ENCODE measurements at regions not wholly inside any gene's neighbourhood (a gene's known extent, or its start where the extent isn't known, plus 50 kb on each side); places are given as distances from the start of the nearest gene placed in this dataset.

GRCh38 chr4:127203562-127204200 is 429.1 kb upstream of the INTU start:
- Histone ChIP-seq H3K4me1 (ENCODE audit: insufficient read depth, low read length) (peaks cover 12% of the 10 kb centered on the region; the same call in 1 of the 2 replicates), H3K36me3 (ENCODE audit: insufficient read depth, low read length) (no peaks in the 10 kb centered on the region), H3K9me3 (ENCODE audit: control insufficient read depth, insufficient read depth, low read length) (no peaks in the 10 kb centered on the region), H3K9ac (ENCODE audit: low read depth, low read length) (no peak overlapping the region)

DNA sequence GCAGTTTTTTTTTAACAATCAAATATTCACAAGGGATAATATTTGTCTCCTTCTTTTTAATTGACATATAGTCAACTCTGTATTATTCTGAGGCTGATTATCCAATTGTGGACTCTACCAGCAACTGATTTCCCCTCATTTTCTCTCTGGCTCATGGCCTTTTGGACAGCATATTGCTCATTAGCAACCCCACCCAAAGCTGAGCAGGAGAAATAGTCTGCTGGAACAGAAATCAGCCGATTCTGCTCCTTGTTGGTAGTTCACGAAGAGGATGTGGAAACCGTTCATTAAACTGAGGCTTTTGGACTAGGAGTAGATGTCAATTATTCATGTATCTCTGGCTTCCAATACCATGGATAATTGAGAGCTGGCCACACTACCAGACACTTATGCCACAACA is 428.4 kb upstream of the INTU start:
- no peaks in the 10 kb centered on the region for H3K9me3 ChIP-seq (ENCODE audit: control insufficient read depth, insufficient read depth, low read length)
- peaks cover 12% of the 10 kb centered on the region; the same call in 1 of the 2 replicates for H3K4me1 ChIP-seq (ENCODE audit: insufficient read depth, low read length)
- H3K36me3 ChIP-seq (ENCODE audit: insufficient read depth, low read length): no peaks in the 10 kb centered on the region
- H3K9ac ChIP-seq (ENCODE audit: low read depth, low read length): no peak overlapping the region

- Histone ChIP-seq H3K4me1 (ENCODE audit: insufficient read depth, low read length) (no peaks in the 10 kb centered on the region), H3K36me3 (ENCODE audit: insufficient read depth, low read length) (no peaks in the 10 kb centered on the region), H3K9me3 (ENCODE audit: control insufficient read depth, insufficient read depth, low read length) (no peaks in the 10 kb centered on the region), H3K9ac (ENCODE audit: low read depth, low read length) (no peak overlapping the region)
Observed at GRCh38 chr4:127209580-127210095, 423.1 kb upstream of the INTU start.

GRCh38 chr4:127210893-127211649 is 421.7 kb upstream of the INTU start:
- Histone ChIP-seq H3K9me3 (ENCODE audit: control insufficient read depth, insufficient read depth, low read length) (no peaks in the 10 kb centered on the region), H3K4me1 (ENCODE audit: insufficient read depth, low read length) (no peaks in the 10 kb centered on the region), H3K9ac (ENCODE audit: low read depth, low read length) (no peak overlapping the region), H3K36me3 (ENCODE audit: insufficient read depth, low read length) (no peaks in the 10 kb centered on the region)

- H3K4me1 ChIP-seq (ENCODE audit: insufficient read depth, low read length): no peaks in the 10 kb centered on the region
- no peak overlapping the region for H3K9ac ChIP-seq (ENCODE audit: low read depth, low read length)
- no peaks in the 10 kb centered on the region for H3K36me3 ChIP-seq (ENCODE audit: insufficient read depth, low read length)
- no peaks in the 10 kb centered on the region for H3K9me3 ChIP-seq (ENCODE audit: control insufficient read depth, insufficient read depth, low read length)
Observed at GRCh38 chr4:127211650-127212560, 420.9 kb upstream of the INTU start.

- Histone ChIP-seq H3K9me3 (ENCODE audit: control insufficient read depth, insufficient read depth, low read length) (no peaks in the 10 kb centered on the region), H3K36me3 (ENCODE audit: insufficient read depth, low read length) (no peaks in the 10 kb centered on the region), H3K4me1 (ENCODE audit: insufficient read depth, low read length) (no peaks in the 10 kb centered on the region)
Observed at GRCh38 chr4:127212701-127213100, 420.1 kb upstream of the INTU start.

DNA sequence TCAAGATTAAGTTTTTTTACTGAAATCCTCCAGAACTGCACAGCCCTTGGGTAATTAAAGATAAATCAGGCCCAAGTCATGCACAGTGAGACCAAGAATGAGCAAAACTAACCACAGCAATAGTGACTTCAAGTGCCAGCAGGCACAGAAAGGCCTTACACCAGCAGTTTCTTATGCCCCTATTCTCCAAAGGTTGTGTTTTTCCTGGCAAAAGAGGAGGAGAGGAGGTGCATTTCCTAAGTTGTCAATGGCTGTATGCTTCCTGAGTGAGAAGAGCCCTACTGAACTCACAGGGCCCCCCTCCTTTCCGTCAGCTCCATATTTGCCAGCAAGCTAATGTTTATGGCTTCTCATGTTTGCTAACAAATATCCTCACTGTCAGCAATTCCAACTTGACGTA is 418.7 kb upstream of the INTU start:
- no peaks in the 10 kb centered on the region for H3K4me1 ChIP-seq (ENCODE audit: insufficient read depth, low read length)
- no peaks in the 10 kb centered on the region for H3K36me3 ChIP-seq (ENCODE audit: insufficient read depth, low read length)
- no peak overlapping the region for H3K9ac ChIP-seq (ENCODE audit: low read depth, low read length)
- H3K9me3 ChIP-seq (ENCODE audit: control insufficient read depth, insufficient read depth, low read length): no peaks in the 10 kb centered on the region

More at GRCh38 chr4:127212701-127213100, 420.1 kb upstream of the INTU start:
- H3K9ac ChIP-seq (ENCODE audit: low read depth, low read length): no peak overlapping the region

DNA sequence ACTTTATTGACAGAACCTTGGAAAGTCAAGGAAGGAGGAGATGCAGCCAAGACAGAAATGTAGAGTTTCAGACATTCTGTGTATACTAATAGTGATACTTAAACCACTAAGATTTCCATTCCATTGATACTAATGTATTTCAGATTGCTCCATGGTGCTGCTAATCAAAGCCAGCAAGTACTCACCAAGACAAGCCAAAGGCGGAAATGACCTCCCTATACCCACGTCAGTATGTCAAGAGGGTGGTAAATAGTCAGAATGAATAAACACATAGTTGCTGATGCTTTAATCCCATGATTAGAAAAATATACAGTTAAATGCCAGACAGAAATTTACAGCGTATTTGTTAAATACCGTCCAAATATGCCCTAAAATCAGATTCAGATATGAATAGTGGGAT is 417.8 kb upstream of the INTU start:
- no peaks in the 10 kb centered on the region for H3K9me3 ChIP-seq (ENCODE audit: control insufficient read depth, insufficient read depth, low read length)
- no peaks in the 10 kb centered on the region for H3K4me1 ChIP-seq (ENCODE audit: insufficient read depth, low read length)
- H3K36me3 ChIP-seq (ENCODE audit: insufficient read depth, low read length): no peaks in the 10 kb centered on the region
- no peak overlapping the region for H3K9ac ChIP-seq (ENCODE audit: low read depth, low read length)

DNA sequence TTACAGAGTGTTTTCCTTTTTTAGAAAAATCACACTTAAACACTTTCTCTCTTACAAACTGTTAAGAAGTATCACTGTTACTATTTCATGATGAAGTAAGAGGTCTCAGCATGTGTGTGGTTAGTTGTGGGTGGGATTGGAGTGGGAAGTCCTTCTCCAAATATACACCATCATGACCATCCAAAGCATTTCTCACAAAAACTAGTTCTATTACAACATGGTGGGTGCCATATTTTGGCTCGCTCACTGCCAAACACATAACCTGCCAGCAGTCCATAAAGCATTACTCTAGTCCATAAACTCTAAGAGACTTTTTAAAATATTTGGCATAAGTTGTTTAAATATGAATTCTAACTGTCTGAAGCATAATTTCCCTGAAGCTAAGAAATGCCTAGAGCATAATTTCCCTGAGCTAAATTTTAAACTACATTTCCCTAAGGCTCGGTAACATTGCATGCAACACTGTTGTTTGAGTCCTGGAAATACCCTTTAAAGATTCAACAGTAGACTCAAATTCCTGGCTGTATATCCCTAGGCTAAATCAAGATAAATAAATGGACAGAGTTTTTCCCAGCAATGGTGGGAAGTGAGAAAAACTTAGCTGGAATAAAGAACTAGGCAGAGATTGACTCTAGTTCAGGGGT is 415.0 kb upstream of the INTU start:
- Histone ChIP-seq H3K4me1 (ENCODE audit: insufficient read depth, low read length) (no peaks in the 10 kb centered on the region), H3K9me3 (ENCODE audit: control insufficient read depth, insufficient read depth, low read length) (no peaks in the 10 kb centered on the region), H3K36me3 (ENCODE audit: insufficient read depth, low read length) (no peaks in the 10 kb centered on the region), H3K9ac (ENCODE audit: low read depth, low read length) (no peak overlapping the region)

GRCh38 chr4:127219232-127219631 is 413.5 kb upstream of the INTU start:
- Histone ChIP-seq H3K9me3 (ENCODE audit: control insufficient read depth, insufficient read depth, low read length) (no peaks in the 10 kb centered on the region), H3K36me3 (ENCODE audit: insufficient read depth, low read length) (no peaks in the 10 kb centered on the region), H3K4me1 (ENCODE audit: insufficient read depth, low read length) (no peaks in the 10 kb centered on the region), H3K9ac (ENCODE audit: low read depth, low read length) (no peak overlapping the region)

DNA sequence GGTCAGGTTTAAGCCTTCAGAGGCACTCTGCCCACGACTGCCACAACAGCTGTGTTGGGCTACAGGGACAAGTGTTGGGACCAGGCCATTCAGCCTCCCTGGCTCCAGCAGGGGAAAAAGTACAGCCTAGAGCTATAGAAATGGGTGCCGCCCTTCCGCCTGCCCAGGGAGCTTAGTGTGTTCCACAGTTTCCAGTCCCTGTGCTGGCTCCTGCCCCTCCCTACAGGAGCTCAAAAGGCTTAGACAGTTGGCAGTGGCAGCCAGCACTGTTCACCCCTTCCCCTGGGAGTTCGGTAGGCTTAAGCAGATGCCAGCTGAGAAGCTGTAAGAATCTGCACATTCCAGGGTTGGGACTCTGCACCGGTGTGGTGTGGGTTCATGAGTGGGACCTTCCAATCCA is 408.2 kb upstream of the INTU start:
- Histone ChIP-seq H3K36me3 (ENCODE audit: insufficient read depth, low read length) (no peaks in the 10 kb centered on the region), H3K9ac (ENCODE audit: low read depth, low read length) (no peak overlapping the region), H3K9me3 (ENCODE audit: control insufficient read depth, insufficient read depth, low read length) (no peaks in the 10 kb centered on the region), H3K4me1 (ENCODE audit: insufficient read depth, low read length) (no peaks in the 10 kb centered on the region)

DNA sequence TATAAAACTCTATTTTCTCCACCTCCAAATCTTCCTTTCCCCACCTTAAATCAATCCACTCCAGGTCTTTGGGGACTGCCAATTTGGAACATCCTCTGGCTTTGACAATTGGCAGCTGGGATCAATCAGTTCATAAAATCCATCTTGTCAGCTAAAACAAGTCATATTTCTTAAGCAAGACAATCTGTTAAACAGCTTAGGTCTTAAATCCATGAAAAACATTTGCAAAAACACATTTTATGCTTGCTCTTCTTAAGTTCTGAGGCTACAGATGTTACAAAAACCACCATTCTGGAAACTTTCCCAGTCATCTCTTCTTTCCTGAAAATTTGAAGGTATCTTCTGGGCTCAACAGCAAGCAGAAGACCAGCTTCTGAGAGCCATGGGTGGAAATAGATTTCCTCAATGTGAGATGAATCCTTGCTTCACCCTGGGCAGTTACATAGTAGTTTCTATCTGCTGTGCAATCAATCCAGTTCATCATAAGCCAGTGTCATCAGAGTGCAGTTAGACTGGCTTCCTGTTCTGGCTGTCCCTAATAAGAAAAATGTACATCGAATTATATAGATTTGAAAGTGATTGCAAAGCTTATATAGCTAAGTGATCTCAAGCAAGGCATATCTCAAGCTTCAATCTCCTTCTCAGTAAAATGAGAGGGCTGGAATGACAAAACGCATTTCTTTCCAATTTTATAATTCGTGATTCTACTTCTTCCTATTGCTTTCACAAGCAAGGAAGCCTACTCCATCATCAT is 402.7 kb upstream of the INTU start:
- H3K4me1 ChIP-seq (ENCODE audit: insufficient read depth, low read length): no peaks in the 10 kb centered on the region
- no peaks in the 10 kb centered on the region for H3K36me3 ChIP-seq (ENCODE audit: insufficient read depth, low read length)
- no peak overlapping the region for H3K9ac ChIP-seq (ENCODE audit: low read depth, low read length)
- no peaks in the 10 kb centered on the region for H3K9me3 ChIP-seq (ENCODE audit: control insufficient read depth, insufficient read depth, low read length)

DNA sequence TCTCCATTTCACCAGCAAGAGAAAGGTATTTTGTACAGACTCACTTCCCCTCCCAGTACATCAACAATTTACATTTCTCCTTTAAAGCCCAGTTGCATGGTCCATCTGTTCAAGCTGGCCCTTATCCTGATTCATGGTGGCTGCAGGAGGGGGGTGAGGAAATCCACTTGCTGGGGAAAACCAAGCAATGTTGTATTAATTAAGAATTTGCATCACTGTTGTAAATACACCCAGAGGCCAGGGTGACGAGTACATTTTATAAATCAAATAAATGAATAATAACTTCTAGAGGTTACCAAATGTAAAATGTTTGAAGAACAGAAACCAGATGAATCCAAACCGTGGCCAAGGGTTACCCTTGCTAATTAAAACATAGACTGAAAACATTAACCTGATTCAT is 395.9 kb upstream of the INTU start:
- no peaks in the 10 kb centered on the region for H3K9me3 ChIP-seq (ENCODE audit: control insufficient read depth, insufficient read depth, low read length)
- no peaks in the 10 kb centered on the region for H3K36me3 ChIP-seq (ENCODE audit: insufficient read depth, low read length)
- H3K4me1 ChIP-seq (ENCODE audit: insufficient read depth, low read length): no peaks in the 10 kb centered on the region
- no peak overlapping the region for H3K9ac ChIP-seq (ENCODE audit: low read depth, low read length)

Data from ES-I3 (cell line).